Endothelial cell (in vitro differentiated cells): ENCODE measurements at regions not wholly inside any gene's neighbourhood (a gene's known extent, or its start where the extent isn't known, plus 50 kb on each side); places are given as distances from the start of the nearest gene placed in this dataset.

Source experiments
- DNase-seq: peaks from one replicate; pipeline ENCODE4 v3.0.0; 2021; ENCODE audit warnings: low spot score
- H3K27ac Mint-ChIP-seq: one replicate; pipeline ENCODE4 v1.8.0; 2021; ENCODE audit warnings: mixed read lengths, inconsistent platforms; ENCODE audit not compliant: unreplicated experiment
- H3K27me3 Mint-ChIP-seq: one replicate; pipeline ENCODE4 v1.8.0; 2021; ENCODE audit warnings: mild to moderate bottlenecking, moderate library complexity, mixed read lengths, inconsistent platforms; ENCODE audit not compliant: unreplicated experiment
- H3K36me3 Mint-ChIP-seq: one replicate; pipeline ENCODE4 v1.8.0; 2021; ENCODE audit warnings: mild to moderate bottlenecking, low read depth, mixed read lengths, inconsistent platforms; ENCODE audit not compliant: unreplicated experiment
- H3K4me1 Mint-ChIP-seq: one replicate; pipeline ENCODE4 v1.8.0; 2021; ENCODE audit warnings: mild to moderate bottlenecking, mixed read lengths, inconsistent platforms; ENCODE audit not compliant: unreplicated experiment
- H3K4me3 Mint-ChIP-seq: one replicate; pipeline ENCODE4 v1.8.0; 2021; ENCODE audit warnings: mild to moderate bottlenecking, mixed read lengths, inconsistent platforms; ENCODE audit not compliant: unreplicated experiment
- H3K9me3 Mint-ChIP-seq: one replicate; pipeline ENCODE4 v1.8.0; 2021; ENCODE audit warnings: mixed read lengths, inconsistent platforms; ENCODE audit not compliant: unreplicated experiment
- TF ChIP-seq, protein P1 (sequence below): fragments of 200-600 bp; sonication (generic); IDR thresholded peaks from one replicate; pipeline ENCODE4 v1.5.0; 2021; ENCODE audit warnings: antibody characterized with exemption; ENCODE audit not compliant: unreplicated experiment

GRCh38 chr6:961407-961960 lies 268.5 kb upstream of the EXOC2 start:
- H3K27me3 Mint-ChIP-seq = no peaks in the 10 kb centered on the region

DNA sequence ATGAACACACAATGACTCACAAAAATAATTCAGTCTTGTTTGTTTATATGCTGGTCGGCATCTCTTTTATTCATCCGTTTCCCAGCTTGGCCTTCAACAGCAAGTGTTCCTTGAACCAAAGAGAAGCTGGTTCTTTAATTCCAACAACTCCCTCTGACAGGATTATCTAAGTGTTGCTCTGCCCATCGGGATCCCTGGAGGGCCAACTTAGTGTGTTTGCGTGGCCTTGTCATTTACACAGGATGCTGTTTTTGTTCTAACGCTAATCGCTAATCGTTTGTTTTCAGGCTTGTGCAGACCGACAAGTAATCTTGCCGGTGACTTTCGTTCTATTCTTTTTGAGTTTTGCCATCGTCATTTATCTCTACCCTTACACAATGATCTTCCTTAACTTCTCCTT lies 267.4 kb upstream of the EXOC2 start:
- TF ChIP-seq, protein P1, sequence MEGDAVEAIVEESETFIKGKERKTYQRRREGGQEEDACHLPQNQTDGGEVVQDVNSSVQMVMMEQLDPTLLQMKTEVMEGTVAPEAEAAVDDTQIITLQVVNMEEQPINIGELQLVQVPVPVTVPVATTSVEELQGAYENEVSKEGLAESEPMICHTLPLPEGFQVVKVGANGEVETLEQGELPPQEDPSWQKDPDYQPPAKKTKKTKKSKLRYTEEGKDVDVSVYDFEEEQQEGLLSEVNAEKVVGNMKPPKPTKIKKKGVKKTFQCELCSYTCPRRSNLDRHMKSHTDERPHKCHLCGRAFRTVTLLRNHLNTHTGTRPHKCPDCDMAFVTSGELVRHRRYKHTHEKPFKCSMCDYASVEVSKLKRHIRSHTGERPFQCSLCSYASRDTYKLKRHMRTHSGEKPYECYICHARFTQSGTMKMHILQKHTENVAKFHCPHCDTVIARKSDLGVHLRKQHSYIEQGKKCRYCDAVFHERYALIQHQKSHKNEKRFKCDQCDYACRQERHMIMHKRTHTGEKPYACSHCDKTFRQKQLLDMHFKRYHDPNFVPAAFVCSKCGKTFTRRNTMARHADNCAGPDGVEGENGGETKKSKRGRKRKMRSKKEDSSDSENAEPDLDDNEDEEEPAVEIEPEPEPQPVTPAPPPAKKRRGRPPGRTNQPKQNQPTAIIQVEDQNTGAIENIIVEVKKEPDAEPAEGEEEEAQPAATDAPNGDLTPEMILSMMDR = no peak
- Mint-ChIP-seq H3K4me1 (no peaks in the 10 kb centered on the region), H3K36me3 (no peaks in the 10 kb centered on the region), H3K27ac (no peak overlapping the region), H3K9me3 (no peaks in the 10 kb centered on the region), H3K27me3 (no peaks in the 10 kb centered on the region), H3K4me3 (no peak overlapping the region)
- DNase-seq = no peak

More at GRCh38 chr6:961407-961960, 268.5 kb upstream of the EXOC2 start:
- no peaks in the 10 kb centered on the region for H3K4me1 Mint-ChIP-seq
- H3K4me3 Mint-ChIP-seq = no peak overlapping the region
- no peaks in the 10 kb centered on the region for H3K9me3 Mint-ChIP-seq
- no peak overlapping the region for H3K27ac Mint-ChIP-seq
- TF ChIP-seq, protein P1 = no peak
- no peaks in the 10 kb centered on the region for H3K36me3 Mint-ChIP-seq
- no peak for DNase-seq

- Mint-ChIP-seq H3K4me1 (no peaks in the 10 kb centered on the region), H3K9me3 (no peaks in the 10 kb centered on the region), H3K4me3 (no peak overlapping the region), H3K27me3 (no peaks in the 10 kb centered on the region), H3K36me3 (no peaks in the 10 kb centered on the region), H3K27ac (no peak overlapping the region)
- TF ChIP-seq, protein P1 = no peak
- DNase-seq = no peak
Measured at GRCh38 chr6:958488-958887, 265.5 kb upstream of the EXOC2 start.

DNA sequence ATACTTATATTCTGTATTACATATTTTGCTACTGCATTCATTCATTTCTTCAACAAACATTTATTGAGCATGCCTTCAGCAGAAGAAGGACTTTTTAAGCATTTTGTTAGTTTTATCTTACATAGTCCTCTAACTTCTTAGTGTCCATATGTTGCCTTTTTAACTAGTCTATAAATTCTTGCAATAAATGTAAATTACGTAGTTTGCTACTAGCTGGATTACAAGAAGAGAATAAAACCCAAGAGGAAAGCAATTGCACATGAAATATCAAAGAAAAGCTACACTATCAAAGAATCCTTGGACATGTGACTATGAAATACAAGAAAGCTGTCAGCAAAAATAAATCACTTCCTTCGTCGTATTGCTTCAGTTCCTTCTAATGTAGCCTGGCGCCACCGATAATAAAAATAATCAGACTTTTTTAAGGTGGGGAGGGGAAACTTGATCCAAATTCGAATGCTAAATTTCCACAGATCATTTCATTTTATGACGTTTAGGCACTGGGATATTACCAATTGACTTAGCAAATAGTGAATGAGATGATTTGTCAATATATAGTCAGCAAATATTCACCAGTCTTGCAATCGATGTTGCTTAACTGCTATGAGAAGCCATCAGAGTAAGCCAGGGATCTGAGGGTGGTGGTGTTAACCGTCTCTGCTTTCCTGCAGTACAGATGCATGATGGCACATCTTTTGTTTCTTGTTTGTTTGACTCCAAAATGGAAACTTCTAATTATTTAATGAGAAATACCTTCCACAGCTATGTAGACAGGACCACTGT lies 258.7 kb upstream of the EXOC2 start:
- no peaks in the 10 kb centered on the region for H3K27me3 Mint-ChIP-seq
- H3K4me1 Mint-ChIP-seq = no peaks in the 10 kb centered on the region
- TF ChIP-seq, protein P1 = no peak
- H3K9me3 Mint-ChIP-seq = no peaks in the 10 kb centered on the region
- no peak for DNase-seq
- no peaks in the 10 kb centered on the region for H3K36me3 Mint-ChIP-seq
- no peak overlapping the region for H3K4me3 Mint-ChIP-seq
- no peak overlapping the region for H3K27ac Mint-ChIP-seq

DNA sequence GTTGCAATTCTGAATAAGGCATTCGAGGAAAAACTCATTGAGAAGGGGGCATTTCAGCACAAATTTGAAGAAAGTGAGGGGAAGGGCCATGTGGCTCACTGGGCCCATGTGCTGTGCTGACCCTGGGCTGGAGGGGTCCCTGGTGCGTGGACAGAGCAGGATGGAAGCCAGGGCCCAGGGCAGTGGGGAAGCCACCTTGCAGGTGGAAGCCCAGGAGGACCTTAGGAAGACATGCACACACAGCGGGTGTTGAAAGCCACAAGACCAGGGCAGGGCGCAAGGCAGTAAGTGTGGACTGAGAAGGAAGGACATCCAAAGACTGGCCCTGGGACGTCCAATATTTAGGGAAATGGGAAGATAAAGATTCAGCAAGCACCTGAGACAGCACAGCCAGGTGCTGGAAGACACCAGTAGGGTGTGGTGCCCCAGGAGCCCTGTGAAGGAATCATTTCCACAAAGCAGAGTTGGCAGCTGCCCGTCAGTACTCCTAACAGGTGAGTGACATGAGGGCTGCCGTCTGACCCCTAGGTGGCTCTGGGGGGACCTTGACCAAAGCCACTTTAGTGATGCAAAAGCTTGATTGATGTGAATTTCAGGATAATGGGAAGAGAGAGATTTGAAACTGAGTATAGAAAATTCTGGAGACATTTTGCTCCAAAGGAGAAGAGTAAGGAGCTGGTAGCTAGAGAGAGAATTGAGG lies 254.4 kb upstream of the EXOC2 start:
- Mint-ChIP-seq H3K9me3 (peaks cover 4% of the 10 kb centered on the region), H3K27ac (no peak overlapping the region), H3K4me1 (no peaks in the 10 kb centered on the region), H3K36me3 (no peaks in the 10 kb centered on the region), H3K4me3 (no peak overlapping the region), H3K27me3 (peaks cover 3% of the 10 kb centered on the region)
- no peak for DNase-seq
- TF ChIP-seq, protein P1 = no peak
